Amygdala (tissue), 56 donors: ENCODE measurements at regions not wholly inside any gene's neighbourhood (a gene's known extent, or its start where the extent isn't known, plus 50 kb on each side); places are given as distances from the start of the nearest gene placed in this dataset.

Experiments
- DNase-seq, 56 donors: peaks; one replicate each; lab custom pipeline; 2025; lab: John Stamatoyannopoulos, UW

DNA sequence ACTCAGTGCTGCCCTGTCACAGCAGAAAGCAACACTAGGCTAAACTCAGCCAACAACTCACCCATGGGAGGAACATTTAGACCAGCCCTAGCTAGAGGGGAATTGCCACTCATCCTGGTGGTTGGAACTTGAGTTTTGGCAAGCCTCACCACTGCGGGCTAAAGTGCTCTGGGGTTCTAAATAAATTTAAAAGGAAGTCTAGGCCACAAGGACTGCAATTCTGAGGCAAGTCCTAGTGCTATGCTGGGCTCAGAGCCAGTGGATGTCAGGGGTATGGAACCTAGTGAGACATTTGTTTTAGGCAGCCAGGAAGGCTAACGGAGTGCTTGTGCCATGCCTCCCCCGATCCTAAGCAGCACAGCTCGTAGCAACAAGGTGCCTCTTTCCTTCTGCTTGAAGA lies 78.0 kb downstream of the RGS13 start:
- DNase-seq = no peak

DNA sequence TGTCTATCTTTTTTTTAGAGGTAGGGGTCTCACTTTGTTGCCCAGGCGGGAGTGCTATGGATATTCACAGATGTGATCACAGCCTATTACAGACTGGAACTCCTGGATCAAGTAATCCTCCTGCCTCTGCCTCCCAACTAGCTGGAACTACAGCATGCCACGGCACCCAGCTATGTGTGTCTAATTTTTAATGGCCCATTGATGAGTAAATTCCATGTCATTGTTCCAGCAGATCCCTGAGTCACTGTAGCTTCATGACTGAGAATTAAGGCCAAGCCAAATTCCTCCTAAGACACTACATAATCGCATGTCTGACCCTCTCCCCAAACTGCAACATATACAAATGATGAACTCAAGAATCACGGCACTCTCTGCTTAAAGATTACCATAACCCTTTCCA lies 84.2 kb upstream of the RGS2 start:
- no peak for DNase-seq

DNA sequence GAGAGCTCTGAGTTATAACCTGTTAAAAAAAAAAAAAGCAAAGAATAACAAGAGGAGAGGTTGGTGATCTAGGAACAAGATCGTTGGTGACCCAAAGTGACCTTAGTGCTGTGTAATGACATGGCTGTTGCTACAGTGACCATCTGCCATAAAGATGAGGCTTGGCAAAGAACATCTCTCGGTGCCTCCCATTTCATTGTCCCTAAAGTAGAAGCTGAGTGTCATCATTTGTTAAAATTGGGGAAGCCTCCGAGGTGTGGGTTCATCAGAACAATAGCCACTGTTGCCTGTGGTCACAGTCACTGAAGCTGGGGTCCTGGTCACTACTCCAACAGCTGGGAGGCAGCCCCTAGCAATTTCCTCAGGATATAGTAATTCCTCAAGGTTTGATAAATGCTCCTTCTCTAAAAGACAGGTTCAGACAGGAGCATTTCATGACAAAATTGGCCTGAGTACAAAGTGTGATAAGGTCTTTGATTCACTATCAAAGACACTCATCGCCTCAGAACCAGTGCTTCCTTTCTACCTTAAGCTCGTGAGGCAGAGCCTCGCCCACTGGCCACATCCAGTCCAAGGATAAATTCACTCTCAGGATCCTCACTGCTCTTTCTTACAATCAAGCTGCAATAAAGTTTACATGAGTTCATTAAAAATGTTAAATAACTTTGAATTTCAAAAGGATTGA lies 81.9 kb upstream of the RGS2 start:
- no peak for DNase-seq

DNA sequence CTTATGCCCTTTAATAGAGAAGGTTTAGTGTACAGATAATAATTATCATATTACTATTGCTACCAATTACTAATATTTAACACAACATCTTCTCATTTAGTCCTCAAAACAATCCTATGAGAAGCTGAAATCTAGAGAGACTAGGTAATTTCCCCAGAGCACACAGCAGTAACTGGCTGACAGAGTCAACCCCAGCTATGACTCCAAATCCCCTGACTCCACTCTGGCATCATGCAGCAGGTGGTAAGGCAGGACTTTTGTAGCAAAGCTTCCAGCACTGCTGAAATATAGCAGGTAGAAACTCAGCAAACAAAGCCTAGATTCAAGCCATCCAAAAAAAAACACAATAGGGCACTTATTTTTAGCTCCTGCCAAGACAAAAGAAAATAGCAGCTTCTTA lies 79.3 kb upstream of the RGS2 start:
- no peak for DNase-seq

DNA sequence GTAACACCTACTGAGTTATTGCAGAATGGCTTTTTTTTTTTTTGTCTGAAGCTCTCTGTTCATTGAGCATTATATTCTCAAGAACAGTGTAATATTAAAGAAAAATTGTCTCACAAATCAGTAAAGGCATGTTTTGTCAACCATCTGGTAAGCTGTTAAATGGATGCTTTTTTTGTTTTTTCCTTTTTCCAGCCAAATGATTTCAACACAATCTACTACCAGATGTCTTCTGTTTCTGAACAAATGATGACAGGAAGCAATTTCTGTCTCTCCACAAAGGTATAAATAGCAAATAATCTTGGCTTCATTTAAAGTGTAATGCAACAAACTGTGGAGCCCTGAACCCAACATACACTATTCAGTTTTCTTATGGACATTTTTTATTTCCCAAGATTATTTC lies 78.6 kb upstream of the RGS2 start:
- no peak for DNase-seq

DNA sequence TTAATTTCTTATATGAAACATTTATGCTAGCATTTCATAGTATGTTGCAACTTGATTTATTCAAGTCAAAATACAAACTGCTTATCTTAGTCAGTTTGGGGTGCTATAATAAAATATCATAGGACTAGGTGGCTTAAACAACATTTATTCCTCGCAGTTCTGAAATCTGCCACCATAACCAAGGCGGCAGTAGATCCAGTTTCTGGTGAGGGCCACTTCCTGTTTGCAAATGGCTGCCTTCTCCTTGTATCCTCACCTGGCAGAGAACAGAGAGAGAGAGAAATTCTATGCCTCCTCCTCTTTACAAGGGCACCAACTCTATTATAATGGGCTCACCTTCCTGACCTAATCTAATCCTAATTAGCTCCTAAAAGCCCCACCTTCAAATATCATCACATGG lies 76.1 kb upstream of the RGS2 start:
- no peak for DNase-seq

DNA sequence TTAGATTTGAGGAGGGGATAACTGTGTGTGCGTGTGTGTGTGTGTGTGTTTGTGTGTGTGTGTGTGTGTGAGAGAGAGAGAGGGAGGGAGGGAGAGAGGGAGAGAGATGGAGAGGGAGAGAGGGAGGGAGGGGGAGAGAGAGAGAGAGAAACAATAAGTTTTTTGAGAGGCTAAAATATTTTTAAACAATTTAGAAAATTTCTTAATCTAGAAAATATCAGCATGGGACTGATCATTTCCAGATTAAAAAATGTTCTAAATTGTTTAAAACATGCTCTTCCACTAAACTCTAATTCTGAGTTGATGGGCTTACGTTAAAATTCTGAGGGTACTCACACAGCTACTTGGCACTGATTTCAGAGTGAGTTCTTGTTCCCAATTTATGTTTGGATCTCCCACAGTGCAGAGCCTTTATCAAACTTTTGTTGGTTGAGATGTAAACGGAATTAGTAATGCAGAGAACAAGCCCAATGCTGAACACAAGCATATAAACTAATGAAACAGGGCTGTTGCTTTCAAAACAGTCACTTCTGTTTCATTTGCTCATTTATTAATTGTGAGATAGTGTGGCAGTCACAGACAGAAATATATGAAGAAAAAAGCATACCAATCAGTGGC lies 73.4 kb upstream of the RGS2 start:
- DNase-seq = no peak

DNA sequence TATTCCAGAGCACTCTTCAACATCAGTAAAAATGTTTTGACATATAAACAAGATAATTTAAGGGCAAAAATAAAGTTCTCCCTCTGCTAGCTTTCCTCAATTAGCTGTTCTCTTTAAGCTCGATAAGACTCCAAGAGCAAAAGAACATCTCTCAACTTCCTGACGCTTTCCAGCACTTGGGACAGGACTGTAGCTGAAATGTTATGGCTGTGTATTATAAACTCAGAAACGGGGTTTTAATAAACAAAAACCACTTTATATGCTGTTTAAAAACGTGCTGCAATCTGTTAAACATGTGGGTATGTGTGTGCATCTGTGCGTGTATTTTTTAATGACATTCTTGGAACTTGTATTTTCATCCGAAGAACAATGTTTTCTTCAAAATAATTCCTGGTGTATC lies 71.5 kb upstream of the RGS2 start:
- DNase-seq = no peak

DNA sequence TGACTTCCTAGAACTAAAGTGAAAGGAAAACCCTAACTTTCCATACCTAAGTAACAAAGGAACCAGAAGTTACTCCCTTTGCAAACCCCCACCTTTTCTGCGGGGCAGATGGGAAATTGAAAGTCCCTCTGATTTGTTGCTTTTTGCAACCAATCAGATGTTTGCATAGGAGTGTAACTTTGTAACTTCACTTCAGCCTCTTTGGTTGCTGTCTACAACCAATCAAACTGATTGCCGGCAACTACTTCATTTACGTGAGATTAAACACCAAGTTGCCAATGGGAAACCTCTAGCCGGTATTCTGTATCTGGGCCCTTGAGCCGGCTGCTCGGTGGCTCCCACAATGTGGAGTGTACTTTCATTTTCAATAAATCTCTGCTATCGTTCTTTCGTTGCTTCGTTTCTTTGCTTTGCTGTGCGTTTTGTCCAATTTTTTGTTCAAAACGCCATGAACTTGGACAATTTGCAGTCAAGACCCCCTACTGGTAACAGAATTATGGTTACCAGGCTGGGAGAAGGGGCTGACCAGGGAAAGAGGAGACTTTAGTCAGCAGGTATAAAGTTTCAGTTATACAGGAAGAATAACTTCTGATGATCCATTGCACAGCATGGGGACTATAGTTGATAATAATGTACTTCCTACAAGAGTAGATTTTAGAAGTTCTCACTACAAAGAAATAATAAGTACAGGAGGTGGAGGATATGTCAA lies 69.2 kb upstream of the RGS2 start:
- no peak for DNase-seq

DNA sequence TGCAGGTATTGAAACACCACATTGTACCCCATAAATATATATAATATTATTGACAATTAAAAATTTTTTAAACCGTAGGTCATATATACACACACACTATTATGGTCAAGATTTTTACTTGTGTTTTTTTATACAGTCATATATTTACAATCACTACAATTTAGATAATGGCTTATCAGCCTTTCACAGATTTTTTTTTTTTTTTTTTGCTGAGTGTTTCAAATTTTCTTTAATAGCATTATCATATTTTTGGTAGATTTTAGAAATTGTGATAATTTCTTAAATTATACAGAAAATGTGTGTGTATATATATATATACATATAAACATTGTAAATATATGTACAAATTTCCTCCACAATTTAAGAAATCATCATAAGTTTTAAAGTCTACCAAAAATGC lies 68.6 kb upstream of the RGS2 start:
- DNase-seq = no peak

DNA sequence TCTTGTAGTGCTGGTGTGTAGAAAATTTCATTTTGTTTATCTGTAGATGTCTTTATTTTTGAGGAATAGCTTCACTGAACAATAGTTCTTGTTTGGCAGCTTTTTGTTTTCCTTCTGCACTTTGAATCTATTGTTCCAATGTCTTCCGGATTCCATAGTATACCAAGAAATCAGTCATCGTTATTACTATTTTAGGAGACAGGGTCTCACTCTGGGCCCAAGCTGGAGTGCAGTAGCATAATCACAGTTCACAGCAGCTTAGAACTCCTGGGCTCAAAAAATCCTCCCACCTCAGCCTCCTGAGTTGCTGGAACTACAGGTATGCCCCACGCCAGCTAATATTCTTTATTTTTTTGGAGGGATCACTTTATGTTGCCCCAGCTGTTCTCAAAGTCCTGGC lies 67.7 kb upstream of the RGS2 start:
- DNase-seq = no peak

DNA sequence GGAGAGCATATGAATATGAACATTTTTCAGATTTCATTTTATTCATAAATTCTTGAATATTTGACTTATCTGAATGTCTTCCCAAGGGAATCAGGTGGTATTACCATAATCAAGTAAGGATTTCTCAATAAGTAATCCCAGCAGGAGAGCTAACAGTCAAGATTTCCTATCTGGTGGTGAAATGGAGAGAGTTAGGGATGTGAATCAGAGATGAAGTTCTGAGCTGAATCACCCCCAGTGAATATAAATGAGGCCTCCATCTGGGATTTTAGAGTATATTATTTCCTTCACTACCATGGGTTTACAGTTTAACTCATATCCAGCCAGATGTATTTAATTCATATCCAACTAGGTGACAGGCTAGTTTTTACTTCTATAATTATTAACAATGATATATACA lies 61.5 kb upstream of the RGS2 start:
- DNase-seq = no peak

DNA sequence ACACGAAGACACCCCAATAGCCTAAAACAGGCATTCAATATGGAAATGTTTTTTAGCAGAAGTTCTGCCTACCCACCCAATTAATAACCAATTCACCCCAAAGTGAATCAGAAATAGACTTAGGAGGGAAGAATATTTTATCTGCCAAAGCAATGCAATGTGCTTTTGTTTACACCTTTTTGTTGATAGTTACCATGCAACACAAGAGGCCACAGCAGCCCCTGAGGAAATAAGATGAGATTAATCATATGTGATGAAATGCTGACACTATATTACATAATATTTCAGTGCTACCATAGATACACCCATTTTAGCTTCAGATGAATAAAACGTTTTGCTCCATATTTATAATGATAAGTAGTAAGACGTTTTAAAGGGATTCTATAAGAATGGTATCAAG lies 60.9 kb upstream of the RGS2 start:
- DNase-seq = no peak

DNA sequence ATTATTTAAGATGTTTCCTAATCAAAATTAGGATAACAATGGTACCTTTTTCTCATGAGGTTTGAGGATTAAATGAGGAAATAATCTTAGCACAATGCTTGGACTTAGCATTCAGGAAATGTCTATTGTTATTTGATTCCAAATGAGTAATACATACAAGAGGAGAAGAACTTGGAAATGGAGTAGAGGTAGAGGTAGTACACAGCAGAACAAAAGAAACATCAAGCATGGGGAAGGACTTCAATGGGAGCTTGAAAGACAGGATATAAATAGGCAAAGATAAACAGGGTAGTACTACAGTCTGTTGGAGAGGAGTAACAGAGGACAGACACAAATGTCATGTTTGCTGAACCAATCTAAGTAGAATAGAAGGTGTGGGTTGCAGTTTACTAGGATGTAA lies 59.5 kb upstream of the RGS2 start:
- DNase-seq = no peak

DNA sequence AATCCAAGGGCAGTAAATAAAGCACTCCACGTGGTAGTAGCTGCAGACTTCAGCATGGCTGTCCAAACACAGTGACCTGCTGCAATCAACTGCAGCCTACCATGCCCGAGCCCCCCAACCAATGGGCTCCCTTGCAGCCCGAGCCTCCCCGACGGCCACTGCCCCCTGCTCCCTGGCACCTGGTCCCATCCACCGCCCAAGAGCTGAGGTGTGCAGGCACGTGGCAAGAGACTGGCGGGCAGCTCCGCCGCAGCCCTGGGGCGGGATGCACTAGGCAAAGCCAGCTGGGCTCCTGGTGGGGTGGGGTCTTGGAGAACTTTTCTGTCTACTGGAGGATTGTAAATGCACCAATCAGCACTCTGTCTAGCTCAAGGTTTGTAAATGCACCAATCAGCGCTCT lies 57.6 kb upstream of the RGS2 start:
- DNase-seq = no peak

DNA sequence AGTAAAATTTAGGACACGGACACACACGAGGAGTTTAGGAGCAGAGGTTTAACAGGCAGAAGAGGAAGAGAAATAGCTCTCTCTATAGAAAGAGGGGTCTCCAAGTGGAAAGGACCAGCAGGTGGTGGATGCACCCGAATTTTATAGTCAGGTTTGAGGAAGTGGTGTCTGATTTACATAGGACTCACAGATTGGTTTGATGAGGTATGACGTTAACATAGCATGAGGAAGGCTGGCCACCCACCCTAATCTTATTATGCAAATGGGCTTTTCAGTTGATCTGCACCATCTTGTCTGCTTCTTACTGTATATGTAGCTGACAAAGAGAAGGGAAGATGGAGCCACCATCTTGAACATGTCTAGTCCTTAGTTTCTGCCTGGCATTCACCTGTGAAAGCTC lies 52.5 kb upstream of the RGS2 start:
- DNase-seq = no peak

DNA sequence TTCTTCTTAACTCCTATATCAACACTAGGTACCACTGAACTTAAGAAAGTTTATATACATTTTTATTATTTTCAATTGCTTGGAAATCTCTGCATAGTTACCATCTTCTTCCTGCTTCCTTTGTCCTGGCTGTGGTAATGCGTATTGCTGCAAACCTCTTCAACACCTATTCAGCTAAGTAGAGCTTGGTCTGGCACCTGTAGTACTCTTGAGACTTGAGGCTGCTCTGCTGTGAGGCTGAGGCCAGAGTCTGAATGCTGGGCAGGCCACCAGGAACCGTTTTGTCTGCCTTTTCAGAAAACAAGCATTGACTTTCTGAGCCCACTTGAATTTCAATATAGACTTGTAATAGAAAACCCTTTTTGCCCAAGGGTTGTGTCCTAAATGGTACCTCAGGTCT lies 52.0 kb upstream of the RGS2 start:
- DNase-seq = peak in 2 of 56 donors; percentile 1 to 23

DNA sequence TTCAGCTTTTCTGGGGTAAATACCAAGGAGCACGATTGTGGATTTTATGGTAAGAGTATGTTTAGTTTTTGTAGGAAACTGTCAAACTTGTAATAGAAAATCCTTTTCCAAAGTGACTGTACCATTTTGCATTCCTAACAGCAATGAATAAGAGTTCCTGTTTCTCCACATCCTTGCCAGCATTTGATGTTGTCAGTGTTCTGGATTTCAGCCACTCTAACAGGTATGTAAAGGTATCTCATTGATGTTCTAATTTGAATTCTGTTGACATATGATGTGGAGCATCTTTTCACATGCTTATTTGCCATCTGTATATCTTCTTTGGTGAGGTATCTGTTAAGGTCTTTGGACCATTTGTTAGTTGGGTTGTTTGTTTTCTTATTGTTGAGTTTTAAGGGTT lies 50.3 kb upstream of the RGS2 start:
- no peak for DNase-seq
